B cell (primary cell): ENCODE measurements at regions not wholly inside any gene's neighbourhood (a gene's known extent, or its start where the extent isn't known, plus 50 kb on each side); places are given as distances from the start of the nearest gene placed in this dataset.

Source experiments
- CTCF ChIP-seq: fragments of 200-600 bp; IDR thresholded peaks from one replicate; pipeline ENCODE4 v1.8.0; 2022; ENCODE audit warnings: antibody characterized with exemption, mild to moderate bottlenecking
- EZH2 ChIP-seq: IDR thresholded peaks from 2 replicates; pipeline ENCODE4 v1.6.1; 2012; ENCODE audit warnings: borderline replicate concordance, low read depth, mild to moderate bottlenecking, moderate library complexity, low read length; ENCODE audit not compliant: insufficient read depth, poor library complexity, severe bottlenecking

DNA sequence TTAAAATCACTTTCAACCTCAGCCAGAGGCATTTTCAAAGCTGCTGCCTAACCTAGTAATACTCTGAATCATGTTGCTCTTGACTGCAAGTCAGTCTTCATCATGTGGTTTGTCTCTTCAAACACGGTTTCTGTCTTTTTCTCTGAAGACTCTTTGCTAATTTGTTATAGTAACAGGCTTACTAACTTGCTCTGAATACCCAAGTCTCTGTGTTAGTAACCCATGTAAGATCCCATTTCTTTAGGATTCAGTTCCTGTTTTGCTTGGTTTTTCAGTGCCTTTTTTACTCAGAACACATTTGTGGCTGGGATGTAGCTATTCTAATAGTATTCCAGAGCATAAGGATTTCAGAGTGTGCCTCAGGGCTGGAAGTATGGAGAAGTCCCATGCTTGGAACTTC lies 1450.6 kb upstream of the IGFBP7 start:
- TF ChIP-seq CTCF = no peak
- no peak for TF ChIP-seq EZH2
